Right ventricle myocardium inferior (tissue), 1 donor: ENCODE measurements at regions not wholly inside any gene's neighbourhood (a gene's known extent, or its start where the extent isn't known, plus 50 kb on each side); places are given as distances from the start of the nearest gene placed in this dataset.
"Not testable (repeated sequence)": the region's sequence is repeated elsewhere in the genome, so short reads cannot be mapped to it uniquely, and the experiment has no call there.

Source experiments
- ATAC-seq: fragments of 200-7000 bp; cut with Tn5 transposase; one replicate; pipeline ENCODE4 v1.9.1; 2020; ENCODE audit warnings: mild to moderate bottlenecking, moderate library complexity
- DNase-seq: peaks from one replicate; pipeline ENCODE4 v3.0.0; 2021; ENCODE audit errors: missing footprints
- intact Hi-C: fragments of 100-400 bp; cut with DNase I; formaldehyde crosslinking; loops from one replicate; pipeline ENCODE4 v1.11.0; 2022
- donor health status: DM: no; HTN: yes; CAD: no; lungs with severe emphysema.

DNA sequence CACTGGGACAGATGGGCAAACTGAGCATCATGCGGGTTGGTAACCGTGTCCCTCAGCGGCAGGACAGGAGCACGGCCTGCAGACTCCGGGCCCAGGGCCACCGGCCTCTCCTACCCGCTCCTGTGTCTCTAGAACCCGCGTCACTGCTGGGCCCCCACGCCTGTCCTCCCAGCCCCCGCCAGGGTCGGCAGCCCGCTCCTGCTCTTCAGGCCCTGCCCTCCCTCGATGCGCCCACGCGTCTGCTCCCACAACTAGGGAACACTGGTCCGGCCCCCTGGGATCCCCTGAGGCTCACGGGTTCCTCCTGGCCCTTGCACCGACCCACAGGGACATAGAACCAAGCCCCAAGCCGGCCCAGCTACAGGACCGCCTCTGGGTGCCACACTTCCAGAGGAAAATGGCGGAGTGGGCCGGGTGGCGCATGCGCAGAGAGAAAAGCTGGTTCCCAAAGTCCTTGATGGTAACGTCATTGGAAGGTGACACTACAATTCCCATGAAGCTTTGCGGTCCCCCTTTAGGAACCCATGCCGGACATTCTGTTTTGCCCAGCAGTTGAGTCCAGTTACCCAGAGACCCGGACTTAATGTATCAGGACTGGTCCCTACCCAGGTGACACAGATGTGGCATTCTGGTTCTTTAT, 2712.5 kb upstream of the OR11H1 start:
- intact Hi-C loops, ATAC-seq: not testable (repeated sequence)
- DNase-seq: peak; percentile 48
